ENCODE measurements at regions not wholly inside any gene's neighbourhood (a gene's known extent, or its start where the extent isn't known, plus 50 kb on each side); places are given as distances from the start of the nearest gene placed in this dataset.

GRCh38 chr14:55973911-55974630, 144.1 kb upstream of the PELI2 start:
- H3K9me3 ChIP-seq: no peaks in the 10 kb centered on the region

GRCh38 chr14:55975281-55975910, 142.8 kb upstream of the PELI2 start:
- intact Hi-C loops (cut with DNase I; ENCODE audit: low total_unique reads): no loop called here
- Histone ChIP-seq H3K27me3 (no peaks in the 10 kb centered on the region), H3K27ac (no peak overlapping the region), H3K4me3 (no peak overlapping the region), H3K36me3 (no peaks in the 10 kb centered on the region), H3K4me1 (peaks cover 0 to 12% (median 0%) of the 10 kb centered on the region in 4 donors), H3K9me3 (no peaks in the 10 kb centered on the region)
- DNase-seq: no peak
- TF ChIP-seq CTCF (IDR thresholded peaks at IDR 0.05): no peak

More at GRCh38 chr14:55973911-55974630, 144.1 kb upstream of the PELI2 start:
- peaks cover 0 to 12% (median 0%) of the 10 kb centered on the region in 4 donors for H3K4me1 ChIP-seq
- H3K27ac ChIP-seq: no peak overlapping the region
- H3K4me3 ChIP-seq: no peak overlapping the region
- no peaks in the 10 kb centered on the region for H3K27me3 ChIP-seq
- H3K36me3 ChIP-seq: no peaks in the 10 kb centered on the region
- intact Hi-C loops (cut with DNase I; ENCODE audit: low total_unique reads): no loop called here
- no peak for TF ChIP-seq CTCF (IDR thresholded peaks at IDR 0.05)
- no peak for DNase-seq

GRCh38 chr14:55976219-55976618, 142.0 kb upstream of the PELI2 start:
- no peak for TF ChIP-seq CTCF (IDR thresholded peaks at IDR 0.05)
- no peak overlapping the region for H3K27ac ChIP-seq
- H3K27me3 ChIP-seq: no peaks in the 10 kb centered on the region
- intact Hi-C loops (cut with DNase I; ENCODE audit: low total_unique reads): no loop called here
- no peak for DNase-seq
- H3K36me3 ChIP-seq: no peaks in the 10 kb centered on the region
- H3K4me3 ChIP-seq: no peak overlapping the region
- peaks cover 0 to 12% (median 0%) of the 10 kb centered on the region in 4 donors for H3K4me1 ChIP-seq
- H3K9me3 ChIP-seq: peaks cover 0 to 6% (median 0%) of the 10 kb centered on the region in 3 donors

GRCh38 chr14:55976655-55977054, 141.6 kb upstream of the PELI2 start:
- peaks cover 0 to 11% (median 0%) of the 10 kb centered on the region in 3 donors for H3K9me3 ChIP-seq
- intact Hi-C loops (cut with DNase I; ENCODE audit: low total_unique reads): no loop called here
- H3K4me1 ChIP-seq: peaks cover 0 to 12% (median 0%) of the 10 kb centered on the region in 4 donors
- no peak overlapping the region for H3K27ac ChIP-seq
- no peaks in the 10 kb centered on the region for H3K27me3 ChIP-seq
- H3K4me3 ChIP-seq: no peak overlapping the region
- DNase-seq: no peak
- no peaks in the 10 kb centered on the region for H3K36me3 ChIP-seq
- TF ChIP-seq CTCF (IDR thresholded peaks at IDR 0.05): no peak

GRCh38 chr14:55977392-55978150, 140.6 kb upstream of the PELI2 start:
- H3K36me3 ChIP-seq: no peaks in the 10 kb centered on the region
- H3K9me3 ChIP-seq: peaks cover 0 to 14% (median 0%) of the 10 kb centered on the region in 3 donors
- no peak overlapping the region for H3K4me3 ChIP-seq
- no peaks in the 10 kb centered on the region for H3K27me3 ChIP-seq
- peaks cover 0 to 12% (median 0%) of the 10 kb centered on the region in 4 donors for H3K4me1 ChIP-seq
- no peak for DNase-seq
- H3K27ac ChIP-seq: no peak overlapping the region
- intact Hi-C loops (cut with DNase I; ENCODE audit: low total_unique reads): no loop called here
- no peak for TF ChIP-seq CTCF (IDR thresholded peaks at IDR 0.05)

Data from tibial artery (tissue), 4 donors.